GM10847 (cell line): ENCODE measurements at regions not wholly inside any gene's neighbourhood (a gene's known extent, or its start where the extent isn't known, plus 50 kb on each side); places are given as distances from the start of the nearest gene placed in this dataset.

Experiments used
- POLR2A ChIP-seq: IDR thresholded peaks from 2 replicates; pipeline ENCODE4 v1.6.1; 2011; ENCODE audit not compliant: insufficient read length; ENCODE audit errors: extremely low read depth

GRCh38 chr14:76954394-76955190 is 73.9 kb downstream of the IRF2BPL start:
- no peak for TF ChIP-seq POLR2A

- TF ChIP-seq POLR2A: no peak
Measured at GRCh38 chr14:76953311-76953945, 75.1 kb downstream of the IRF2BPL start.

- no peak for TF ChIP-seq POLR2A
Measured at GRCh38 chr14:76951166-76951565, 77.3 kb downstream of the IRF2BPL start.

- no peak for TF ChIP-seq POLR2A
Measured at GRCh38 chr14:76950055-76951020, 78.2 kb downstream of the IRF2BPL start.

- TF ChIP-seq POLR2A: no peak
Measured at GRCh38 chr14:76948976-76949375, 79.5 kb downstream of the IRF2BPL start.

- no peak for TF ChIP-seq POLR2A
Measured at GRCh38 chr14:76948213-76948947, 80.1 kb downstream of the IRF2BPL start.

- TF ChIP-seq POLR2A: no peak
Measured at GRCh38 chr14:76947838-76948184, 80.7 kb downstream of the IRF2BPL start.

GRCh38 chr14:76947078-76947837 is 81.2 kb downstream of the IRF2BPL start:
- no peak for TF ChIP-seq POLR2A

- no peak for TF ChIP-seq POLR2A
Measured at GRCh38 chr14:76946753-76947077, 81.8 kb downstream of the IRF2BPL start.

GRCh38 chr14:76943072-76943471 is 85.4 kb downstream of the IRF2BPL start:
- no peak for TF ChIP-seq POLR2A

GRCh38 chr14:76941946-76942805 is 86.3 kb downstream of the IRF2BPL start:
- no peak for TF ChIP-seq POLR2A

GRCh38 chr14:76941544-76941943 is 87.0 kb downstream of the IRF2BPL start:
- no peak for TF ChIP-seq POLR2A

GRCh38 chr14:76940021-76940760 is 88.3 kb downstream of the IRF2BPL start:
- no peak for TF ChIP-seq POLR2A
